CD8-positive, alpha-beta memory T cell (primary cell): ENCODE measurements at regions not wholly inside any gene's neighbourhood (a gene's known extent, or its start where the extent isn't known, plus 50 kb on each side); places are given as distances from the start of the nearest gene placed in this dataset.

Experiments used
- CTCF ChIA-PET: fragments of 350-600 bp; sonication (Branson Sonifier 250); formaldehyde crosslinking; loops from one replicate; lab custom pipeline; 2021; ENCODE audit warnings: antibody characterized with exemption; lab: Charles Lee
- POLR2A ChIA-PET: fragments of 350-600 bp; sonication (Branson Sonifier 250); formaldehyde crosslinking; loops from one replicate; lab custom pipeline; 2021; ENCODE audit warnings: antibody characterized with exemption; lab: Charles Lee
- DNase-seq, 5 donors: peaks; one replicate each; pipeline versions ENCODE4 v3.0.0 to v3.0.0-alpha.2; 2020 to 2022; ENCODE audit warnings: mixed read lengths in 1 of 5
- H3K27ac ChIP-seq: one replicate; pipeline ENCODE4 v1.7.0; 2013; ENCODE audit warnings: low read depth, mild to moderate bottlenecking, low read length, moderate library complexity
- H3K27me3 ChIP-seq: 2 replicates; pipeline ENCODE4 v1.7.0; 2013; ENCODE audit warnings: low read length, mild to moderate bottlenecking; ENCODE audit not compliant: insufficient read depth, poor library complexity, severe bottlenecking
- H3K36me3 ChIP-seq: 2 replicates; pipeline ENCODE4 v1.7.0; 2013; ENCODE audit warnings: mild to moderate bottlenecking, low read length, moderate library complexity; ENCODE audit not compliant: insufficient read depth
- H3K4me1 ChIP-seq: 2 replicates; pipeline ENCODE4 v1.7.0; 2013; ENCODE audit warnings: mild to moderate bottlenecking, low read length, moderate library complexity; ENCODE audit not compliant: insufficient read depth
- H3K4me3 ChIP-seq: 2 replicates; pipeline ENCODE4 v1.7.0; 2013; ENCODE audit warnings: mild to moderate bottlenecking, low read length
- H3K9me3 ChIP-seq: 2 replicates; pipeline ENCODE4 v1.7.0; 2013; ENCODE audit warnings: mild to moderate bottlenecking, low read length
- H3K27ac Mint-ChIP-seq, 8 donors: one replicate each; pipeline ENCODE4 v1.8.0; 2020 to 2021; ENCODE audit warnings: mixed read lengths in 8 of 8, mild to moderate bottlenecking in 6 of 8, inconsistent platforms in 3 of 8, moderate library complexity in 3 of 8
- H3K27me3 Mint-ChIP-seq, 2 donors: one replicate each; pipeline ENCODE4 v1.8.0; 2020 to 2021; ENCODE audit warnings: mixed read lengths in 2 of 2, mild to moderate bottlenecking in 1 of 2, moderate library complexity in 1 of 2
- H3K36me3 Mint-ChIP-seq, 3 donors: one replicate each; pipeline ENCODE4 v1.8.0; 2020 to 2021; ENCODE audit warnings: mixed read lengths in 3 of 3, inconsistent platforms in 1 of 3, mild to moderate bottlenecking in 1 of 3
- H3K4me1 Mint-ChIP-seq, 3 donors: one replicate each; pipeline ENCODE4 v1.8.0; 2020 to 2021; ENCODE audit warnings: mixed read lengths in 3 of 3, inconsistent platforms in 1 of 3, mild to moderate bottlenecking in 1 of 3
- H3K4me3 Mint-ChIP-seq, 7 donors: one replicate each; pipeline ENCODE4 v1.8.0; 2020 to 2021; ENCODE audit warnings: mixed read lengths in 7 of 7, mild to moderate bottlenecking in 6 of 7, moderate library complexity in 4 of 7, inconsistent platforms in 2 of 7
- H3K9me3 Mint-ChIP-seq, 5 donors: one replicate each; pipeline ENCODE4 v1.8.0; 2020 to 2022; ENCODE audit warnings: mixed read lengths in 5 of 5, mild to moderate bottlenecking in 3 of 5, moderate library complexity in 2 of 5, inconsistent platforms in 1 of 5

DNA sequence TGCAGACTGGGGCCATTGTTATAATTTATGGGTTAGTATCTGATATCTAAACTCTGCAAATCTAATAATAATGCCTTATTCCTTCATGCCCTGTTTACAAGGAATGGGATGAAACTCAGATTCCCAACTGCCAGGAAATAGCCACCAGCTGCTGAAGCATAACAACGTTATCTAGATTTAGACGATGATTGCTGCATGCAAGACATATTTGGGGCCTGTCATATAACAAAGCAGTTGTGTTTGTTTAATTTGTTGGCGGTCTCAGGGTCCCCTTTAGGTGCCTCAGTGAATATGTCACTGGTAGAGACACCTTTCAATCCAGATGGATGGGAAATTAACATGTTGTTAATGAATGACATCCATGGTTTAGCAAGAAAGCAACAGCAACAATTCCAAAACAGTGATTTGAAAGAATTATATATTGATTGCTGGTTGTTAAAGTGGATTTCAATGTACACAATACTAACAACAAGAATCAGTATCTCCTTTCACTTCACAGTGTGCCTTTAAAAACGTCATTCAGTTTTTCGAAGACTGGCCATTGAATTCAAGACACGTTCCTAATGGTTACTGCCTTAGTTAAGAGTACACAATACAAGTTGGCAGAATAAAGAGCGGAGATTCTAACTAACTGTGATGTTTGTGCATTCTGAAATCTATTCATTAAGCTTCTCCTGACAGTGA, 860.6 kb upstream of the CELF2 start:
- Histone ChIP-seq H3K27me3 (no peaks in the 10 kb centered on the region), H3K27ac (no peak overlapping the region), H3K36me3 (no peaks in the 10 kb centered on the region), H3K4me3 (no peak overlapping the region), H3K4me1 (no peaks in the 10 kb centered on the region), H3K9me3 (no peaks in the 10 kb centered on the region)
- POLR2A ChIA-PET, result no interaction called here
- CTCF ChIA-PET, result no interaction called here
- Mint-ChIP-seq H3K4me3 (no peak overlapping the region), H3K4me1 (no peaks in the 10 kb centered on the region), H3K36me3 (no peaks in the 10 kb centered on the region), H3K27ac (no peak overlapping the region), H3K27me3 (no peaks in the 10 kb centered on the region), H3K9me3 (peaks cover 0 to 8% (median 0%) of the 10 kb centered on the region in 5 donors)
- DNase-seq, result no peak

DNA sequence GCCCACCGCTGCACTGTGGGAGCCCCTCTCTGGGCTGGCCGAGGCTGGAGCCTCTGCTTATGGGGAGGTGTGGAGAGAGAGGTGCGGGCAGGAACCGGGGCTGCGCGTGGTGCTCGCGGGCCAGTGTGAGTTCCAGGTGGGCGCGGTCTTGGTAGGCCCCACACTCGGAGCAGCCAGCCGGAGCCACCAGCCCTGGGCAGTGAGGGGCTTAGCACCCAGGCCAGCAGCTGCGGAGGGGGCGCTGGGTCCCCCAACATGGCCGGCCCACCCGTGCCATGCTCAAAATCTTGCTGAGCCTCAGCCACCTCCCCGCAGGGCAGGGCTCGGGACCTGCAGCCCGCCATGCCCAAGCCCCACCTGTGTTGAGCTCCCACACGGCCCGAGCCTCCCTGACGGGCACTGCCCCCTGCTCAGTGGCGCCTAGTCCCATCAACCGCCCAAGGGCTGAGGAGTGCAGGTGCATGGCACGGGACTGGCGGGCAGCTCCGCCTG, 856.8 kb upstream of the CELF2 start:
- no peak overlapping the region for H3K4me3 Mint-ChIP-seq
- no peaks in the 10 kb centered on the region for H3K4me1 ChIP-seq

DNA sequence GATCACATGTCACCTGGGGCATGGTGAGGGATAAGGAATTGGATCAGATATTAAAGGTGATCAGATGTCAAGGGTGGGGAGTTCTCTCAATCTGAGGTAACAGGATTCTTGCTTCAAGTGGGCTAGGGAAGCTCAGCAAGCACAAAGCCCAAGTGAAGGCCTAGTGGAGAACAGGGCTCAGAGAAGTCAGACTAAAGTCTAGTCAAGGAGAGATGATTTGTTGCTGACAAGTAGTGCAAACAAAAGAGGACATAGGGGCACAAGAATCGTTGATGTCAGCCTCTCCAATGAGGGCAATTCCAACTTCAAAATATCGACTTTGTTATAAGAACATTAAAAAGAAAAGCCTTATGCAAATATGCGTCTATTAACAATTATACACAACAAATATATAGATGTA, 852.8 kb upstream of the CELF2 start:
- Mint-ChIP-seq H3K27ac (no peak overlapping the region), H3K36me3 (no peaks in the 10 kb centered on the region), H3K27me3 (no peaks in the 10 kb centered on the region), H3K4me3 (no peak overlapping the region), H3K9me3 (peaks cover 0 to 6% (median 3%) of the 10 kb centered on the region in 5 donors), H3K4me1 (no peaks in the 10 kb centered on the region)
- H3K4me1 ChIP-seq, result no peaks in the 10 kb centered on the region
- H3K9me3 ChIP-seq, result no peaks in the 10 kb centered on the region
- H3K27me3 ChIP-seq, result no peaks in the 10 kb centered on the region
- no peak overlapping the region for H3K27ac ChIP-seq
- no peak overlapping the region for H3K4me3 ChIP-seq
- ChIA-PET POLR2A (no interaction called here), CTCF (no interaction called here)
- DNase-seq, result no peak
- H3K36me3 ChIP-seq, result no peaks in the 10 kb centered on the region

More for the DNA sequence above, 856.8 kb upstream of the CELF2 start:
- Mint-ChIP-seq H3K27me3 (no peaks in the 10 kb centered on the region), H3K4me1 (no peaks in the 10 kb centered on the region), H3K36me3 (no peaks in the 10 kb centered on the region), H3K27ac (no peak overlapping the region), H3K9me3 (peaks cover 0 to 7% (median 3%) of the 10 kb centered on the region in 5 donors)
- H3K27ac ChIP-seq, result no peak overlapping the region
- ChIA-PET POLR2A (no interaction called here), CTCF (no interaction called here)
- H3K27me3 ChIP-seq, result no peaks in the 10 kb centered on the region
- DNase-seq, result no peak
- H3K9me3 ChIP-seq, result no peaks in the 10 kb centered on the region
- no peaks in the 10 kb centered on the region for H3K36me3 ChIP-seq
- no peak overlapping the region for H3K4me3 ChIP-seq

DNA sequence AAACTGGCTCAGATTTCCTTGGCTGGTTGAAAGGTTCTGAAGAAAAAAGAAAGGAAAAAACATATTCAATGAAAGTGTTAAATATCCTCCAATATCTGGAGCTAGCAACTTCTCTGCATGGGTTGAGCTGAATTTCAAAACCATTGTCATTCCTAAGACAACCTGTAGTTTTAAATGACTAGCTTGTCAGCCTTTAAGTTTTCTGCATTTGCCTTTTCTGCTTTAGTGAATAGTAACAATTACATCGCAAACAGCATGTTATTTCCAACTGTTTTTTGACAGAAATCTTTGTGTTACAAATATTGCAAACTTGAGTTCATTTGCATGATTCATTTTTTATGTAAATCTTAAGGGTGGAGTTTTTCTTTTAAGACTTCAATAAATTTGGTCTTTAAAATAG, 852.3 kb upstream of the CELF2 start:
- Histone ChIP-seq H3K9me3 (no peaks in the 10 kb centered on the region), H3K27me3 (no peaks in the 10 kb centered on the region), H3K36me3 (no peaks in the 10 kb centered on the region), H3K27ac (no peak overlapping the region), H3K4me1 (no peaks in the 10 kb centered on the region), H3K4me3 (no peak overlapping the region)
- no peaks in the 10 kb centered on the region for H3K27me3 Mint-ChIP-seq
- H3K36me3 Mint-ChIP-seq, result no peaks in the 10 kb centered on the region
- no peak overlapping the region for H3K4me3 Mint-ChIP-seq
- DNase-seq, result no peak
- H3K9me3 Mint-ChIP-seq, result peaks cover 0 to 5% (median 2%) of the 10 kb centered on the region in 5 donors
- CTCF ChIA-PET, result no interaction called here
- POLR2A ChIA-PET, result no interaction called here
- no peak overlapping the region for H3K27ac Mint-ChIP-seq
- H3K4me1 Mint-ChIP-seq, result no peaks in the 10 kb centered on the region

DNA sequence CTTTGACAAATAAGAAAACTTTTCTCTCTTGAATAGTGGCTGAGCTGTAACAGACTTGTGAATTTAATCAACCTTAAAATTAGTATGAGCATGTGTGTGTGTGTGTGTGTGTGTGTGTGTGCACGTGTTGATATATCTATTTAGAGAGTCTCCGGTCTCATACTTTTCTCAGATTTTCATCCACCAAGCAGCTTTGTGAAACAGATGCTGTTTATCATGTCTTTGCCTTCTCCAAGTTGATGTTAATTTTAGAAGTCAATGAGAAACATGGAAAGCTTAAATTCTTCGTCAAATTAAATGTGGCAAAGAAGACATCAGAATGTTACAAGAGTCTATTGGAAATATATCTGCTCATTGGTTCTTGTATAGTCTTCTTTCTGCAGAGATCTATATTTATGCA, 839.2 kb upstream of the CELF2 start:
- H3K36me3 Mint-ChIP-seq, result peaks cover 0 to 4% (median 0%) of the 10 kb centered on the region in 3 donors
- Histone ChIP-seq H3K4me3 (no peak overlapping the region), H3K27ac (no peak overlapping the region), H3K4me1 (no peaks in the 10 kb centered on the region), H3K36me3 (no peaks in the 10 kb centered on the region), H3K9me3 (no peaks in the 10 kb centered on the region), H3K27me3 (no peaks in the 10 kb centered on the region)
- peaks cover 0 to 4% (median 0%) of the 10 kb centered on the region in 5 donors for H3K9me3 Mint-ChIP-seq
- DNase-seq, result no peak
- ChIA-PET CTCF (no interaction called here), POLR2A (no interaction called here)
- no peak overlapping the region for H3K27ac Mint-ChIP-seq
- no peaks in the 10 kb centered on the region for H3K4me1 Mint-ChIP-seq
- H3K27me3 Mint-ChIP-seq, result peaks cover 0 to 4% of the 10 kb centered on the region in 2 donors
- no peak overlapping the region for H3K4me3 Mint-ChIP-seq

DNA sequence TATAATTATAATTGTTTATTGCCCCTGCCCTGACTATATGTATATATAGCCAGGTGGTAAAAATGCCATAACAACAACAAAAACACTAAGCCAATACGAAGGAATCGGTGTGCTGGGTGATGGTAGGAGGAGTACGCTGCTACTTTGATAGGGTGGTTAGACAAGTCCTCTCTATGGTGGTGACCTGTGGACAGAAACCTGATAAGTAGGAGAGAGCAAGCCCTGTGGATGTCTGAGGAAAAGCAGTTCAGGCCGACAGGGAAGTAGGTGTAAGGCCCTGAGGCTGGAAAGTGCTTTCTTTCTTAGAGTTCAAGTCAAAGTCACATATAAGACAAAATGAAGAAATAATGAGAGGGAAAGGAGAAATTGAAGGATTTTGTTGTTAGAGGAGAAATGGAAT, 823.8 kb upstream of the CELF2 start:
- H3K4me3 Mint-ChIP-seq, result no peak overlapping the region
- H3K27me3 ChIP-seq, result no peaks in the 10 kb centered on the region
- no peaks in the 10 kb centered on the region for H3K4me1 Mint-ChIP-seq
- H3K4me1 ChIP-seq, result no peaks in the 10 kb centered on the region
- no peaks in the 10 kb centered on the region for H3K27me3 Mint-ChIP-seq
- no peaks in the 10 kb centered on the region for H3K36me3 Mint-ChIP-seq
- no peak overlapping the region for H3K27ac Mint-ChIP-seq
- H3K27ac ChIP-seq, result no peak overlapping the region
- H3K36me3 ChIP-seq, result no peaks in the 10 kb centered on the region
- ChIA-PET CTCF (interaction anchor here (0.7 kb wide), 1 partner anchor 14 kb away, joined by 3 read pairs; no protein-coding TSS in a partner anchor), POLR2A (no interaction called here)
- H3K9me3 Mint-ChIP-seq, result peaks cover 0 to 4% (median 2%) of the 10 kb centered on the region in 5 donors
- no peak overlapping the region for H3K4me3 ChIP-seq
- DNase-seq, result no peak
- no peaks in the 10 kb centered on the region for H3K9me3 ChIP-seq

DNA sequence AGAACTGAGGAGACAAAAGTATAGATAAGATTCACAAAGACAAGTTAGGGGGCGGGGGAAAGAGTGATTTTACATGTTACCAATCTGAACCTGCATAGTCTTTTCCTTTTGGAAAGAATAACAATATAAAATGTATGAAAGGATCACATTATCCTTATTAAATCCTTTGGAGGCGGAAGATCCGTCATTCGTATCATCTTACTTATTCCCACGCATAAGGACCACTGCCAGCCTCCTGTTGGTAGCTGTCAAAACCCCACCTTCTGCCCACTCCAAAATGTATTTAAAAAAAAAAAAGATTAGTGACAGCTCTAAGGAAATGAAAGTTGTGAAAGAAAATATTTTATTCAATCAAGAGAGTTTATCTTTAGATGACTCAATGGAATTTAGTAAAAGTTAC, 821.0 kb upstream of the CELF2 start:
- ChIA-PET POLR2A (no interaction called here), CTCF (no interaction called here)
- H3K9me3 ChIP-seq, result no peaks in the 10 kb centered on the region
- no peak overlapping the region for H3K4me3 Mint-ChIP-seq
- H3K27me3 Mint-ChIP-seq, result no peaks in the 10 kb centered on the region
- H3K36me3 ChIP-seq, result no peaks in the 10 kb centered on the region
- H3K9me3 Mint-ChIP-seq, result peaks cover 0 to 4% (median 0%) of the 10 kb centered on the region in 5 donors
- H3K27ac Mint-ChIP-seq, result no peak overlapping the region
- H3K36me3 Mint-ChIP-seq, result no peaks in the 10 kb centered on the region
- no peaks in the 10 kb centered on the region for H3K4me1 ChIP-seq
- no peak overlapping the region for H3K4me3 ChIP-seq
- no peak for DNase-seq
- H3K4me1 Mint-ChIP-seq, result no peaks in the 10 kb centered on the region
- no peaks in the 10 kb centered on the region for H3K27me3 ChIP-seq
- H3K27ac ChIP-seq, result no peak overlapping the region

DNA sequence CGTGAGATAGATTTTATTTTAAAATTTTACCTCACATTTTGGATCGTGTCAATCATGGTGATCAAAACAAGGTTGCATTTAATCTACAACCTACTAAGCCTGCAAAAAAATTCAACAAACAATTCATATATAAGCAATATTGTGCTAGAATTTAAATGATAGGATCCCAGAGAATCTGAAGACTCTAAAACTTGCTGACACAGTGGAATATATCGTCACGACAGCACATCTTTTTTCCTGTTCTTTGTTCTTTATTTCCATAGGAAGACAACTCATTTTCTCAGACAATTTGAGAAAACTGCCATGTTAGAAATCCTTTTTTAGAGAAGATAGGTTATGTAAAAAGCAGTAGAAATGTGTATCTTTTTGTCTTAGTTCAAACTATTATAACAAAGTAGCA, 820.2 kb upstream of the CELF2 start:
- Mint-ChIP-seq H3K36me3 (no peaks in the 10 kb centered on the region), H3K27me3 (no peaks in the 10 kb centered on the region), H3K27ac (no peak overlapping the region), H3K4me1 (no peaks in the 10 kb centered on the region), H3K4me3 (no peak overlapping the region), H3K9me3 (peaks cover 0 to 2% (median 0%) of the 10 kb centered on the region in 5 donors)
- H3K4me3 ChIP-seq, result no peak overlapping the region
- no peak for DNase-seq
- no peak overlapping the region for H3K27ac ChIP-seq
- H3K36me3 ChIP-seq, result no peaks in the 10 kb centered on the region
- no peaks in the 10 kb centered on the region for H3K9me3 ChIP-seq
- ChIA-PET POLR2A (no interaction called here), CTCF (no interaction called here)
- H3K27me3 ChIP-seq, result no peaks in the 10 kb centered on the region
- H3K4me1 ChIP-seq, result no peaks in the 10 kb centered on the region
